Motor neuron (in vitro differentiated cells): ENCODE measurements at regions not wholly inside any gene's neighbourhood (a gene's known extent, or its start where the extent isn't known, plus 50 kb on each side); places are given as distances from the start of the nearest gene placed in this dataset.

ENCODE experiments used
- ATAC-seq, 8 experiments: fragments of 200-7000 bp; cut with Tn5 transposase; replicated peaks in 6 of 8; 2 replicates each; pipeline ENCODE4 v1.8.0; 2021; ENCODE audit warnings: mild to moderate bottlenecking in 8 of 8, moderate library complexity in 8 of 8
- H3K27ac ChIP-seq, 2 donors: fragments of 250-450 bp; sonication (Bioruptor Pico); 2 replicates each; pipeline ENCODE4 v1.9.0; 2021; ENCODE audit warnings: antibody characterized with exemption in 2 of 2, mild to moderate bottlenecking in 2 of 2, moderate library complexity in 1 of 2
- H3K4me1 ChIP-seq, 2 donors: fragments of 250-450 bp; sonication (Bioruptor Pico); replicated peaks in 1 of 2; 2 replicates each; pipeline ENCODE4 v1.6.1; 2021; ENCODE audit warnings: antibody characterized with exemption in 2 of 2, mild to moderate bottlenecking in 2 of 2, moderate library complexity in 1 of 2
- H3K4me3 ChIP-seq, 5 donors: fragments of 250-450 bp; sonication (Bioruptor Pico); 2 replicates each; pipeline ENCODE4 v1.9.0; 2021; ENCODE audit warnings: antibody characterized with exemption in 5 of 5, mild to moderate bottlenecking in 5 of 5, moderate library complexity in 4 of 5
- WGBS, 10 experiments: fragments of 450-650 bp; shearing (Covaris generic); methylation state at CpG; one replicate each; pipeline ENCODE4 v1.0.0; 2022; 5-methylcytosine and 5-hydroxymethylcytosine counted together
- in situ Hi-C, 9 experiments: fragments of 400-800 bp; cut with MboI; loops; one replicate each; pipeline ENCODE4 v1.15.0; 2021; ENCODE audit warnings: low sequenced_read_pairs in 9 of 9, low pct_unique_long_range_greater_than_20kb in 2 of 9; ENCODE audit not compliant: unreplicated experiment in 9 of 9

DNA sequence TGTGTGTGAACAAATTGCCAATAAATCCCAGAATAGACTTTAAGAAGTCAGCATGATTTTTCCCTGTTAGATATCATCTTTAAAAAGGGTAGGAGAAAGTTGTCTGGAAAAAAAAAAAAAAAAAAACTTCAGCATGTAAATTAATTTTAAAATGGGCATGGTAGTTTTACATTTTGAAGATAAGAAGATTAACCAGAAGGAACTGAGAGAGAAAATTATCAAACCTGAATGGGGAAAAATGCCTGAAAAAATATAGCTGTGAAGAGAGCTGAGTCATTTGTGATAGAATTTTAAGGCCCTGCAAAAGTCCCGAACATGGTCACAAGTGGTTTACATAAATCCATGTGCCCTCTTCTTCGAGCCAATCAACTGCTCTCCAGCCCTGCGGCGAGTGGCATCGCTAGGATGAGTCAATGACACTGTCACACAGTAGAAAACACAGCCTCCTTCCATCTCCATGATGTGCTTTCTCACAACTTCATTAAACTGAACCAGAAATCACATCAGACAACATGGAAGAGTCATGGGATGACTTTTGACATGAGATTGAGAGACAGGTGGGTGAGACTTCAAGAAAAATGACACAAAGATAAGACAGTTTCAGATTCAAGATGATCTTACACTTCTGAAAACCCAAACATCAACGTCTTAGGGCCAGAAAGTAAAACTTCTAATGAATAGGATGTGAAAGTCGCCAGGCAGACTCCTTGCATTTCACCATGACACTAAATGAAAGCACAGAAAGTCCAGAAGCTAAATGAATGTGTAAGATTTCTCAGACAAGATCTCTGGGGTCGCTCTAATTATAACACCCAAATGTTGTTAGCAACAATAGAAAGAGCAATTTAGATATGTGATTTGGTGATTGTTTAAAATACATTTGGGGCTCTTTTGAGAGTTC, 273.0 kb upstream of the ID2 start:
- ATAC-seq: no peak
- Histone ChIP-seq H3K4me3 (no peak overlapping the region), H3K4me1 (peaks cover 0 to 14% of the 10 kb centered on the region in 2 donors), H3K27ac (no peak overlapping the region)
- in situ Hi-C loops: no loop called here
- 35 to 89% (median 82%) methylated on average over 1 to 8 of the region's 8 CpGs for WGBS, 10 experiments

DNA sequence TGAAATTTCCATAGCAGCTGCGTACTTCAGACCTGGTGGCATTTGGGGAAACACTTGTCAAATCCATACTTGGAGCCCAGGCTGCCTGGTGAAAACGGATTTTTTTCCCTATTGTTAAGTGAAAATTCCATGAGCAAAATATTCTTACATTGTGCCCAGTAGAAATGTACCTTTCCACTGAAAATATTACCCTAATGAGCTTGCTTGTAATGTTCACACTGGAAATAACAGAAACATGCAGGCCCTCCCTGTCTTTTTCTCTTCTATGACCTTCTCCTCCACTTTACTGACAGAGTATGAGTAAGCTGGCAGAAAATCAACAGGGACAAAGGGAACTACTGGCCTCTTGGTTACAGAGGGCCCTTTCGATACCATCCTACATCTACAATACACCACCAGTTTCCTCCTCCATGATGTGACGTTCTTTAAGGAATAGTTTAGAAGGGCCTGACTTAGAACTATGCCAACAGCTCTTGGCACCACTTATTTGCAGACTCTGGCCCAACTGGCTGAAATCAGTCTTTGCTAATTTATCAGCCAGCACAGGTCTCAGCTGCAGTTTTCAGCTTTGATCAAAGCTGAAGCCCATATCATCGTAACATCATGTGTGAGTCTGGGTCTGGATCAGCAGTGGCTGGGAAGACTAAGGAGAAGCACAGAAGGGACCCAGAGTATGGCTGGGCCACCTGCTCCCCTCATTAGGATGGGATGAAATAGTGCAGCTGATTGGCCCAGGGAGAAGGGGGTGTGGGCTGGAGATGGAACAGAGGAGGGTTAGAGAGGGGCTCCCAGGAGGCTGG, 272.2 kb upstream of the ID2 start:
- Histone ChIP-seq H3K4me1 (peaks cover 0 to 14% of the 10 kb centered on the region in 2 donors), H3K4me3 (no peak overlapping the region), H3K27ac (no peak overlapping the region)
- WGBS, 10 experiments: 21 to 94% (median 73%) methylated on average over 2 to 4 of the region's 5 CpGs; no CpG with 5 or more reads in 2 of the 10 experiments
- in situ Hi-C loops: no loop called here
- peak in 1 of 8 experiments; percentile 41 for ATAC-seq

DNA sequence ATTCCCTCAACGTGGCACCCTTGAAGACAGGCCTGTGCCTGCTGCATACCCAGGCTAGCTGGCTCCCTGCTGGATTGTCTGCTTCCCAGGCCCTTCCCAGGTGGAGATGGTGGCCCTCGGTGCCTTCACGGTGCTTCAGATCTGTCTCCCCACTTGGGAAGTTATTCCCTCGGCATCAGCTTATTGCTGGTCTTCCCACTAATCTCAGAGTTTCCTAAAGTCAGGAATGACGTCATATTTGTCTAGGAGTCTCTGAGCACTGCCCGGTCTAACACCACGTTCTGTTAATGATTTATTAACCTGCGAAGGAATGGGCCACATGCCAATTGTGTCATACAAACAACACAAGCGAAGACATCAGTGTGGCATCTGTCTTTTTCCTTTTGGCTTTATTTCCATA, 269.8 kb upstream of the ID2 start:
- H3K27ac ChIP-seq: no peak overlapping the region
- in situ Hi-C loops: no loop called here
- H3K4me3 ChIP-seq: no peak overlapping the region

DNA sequence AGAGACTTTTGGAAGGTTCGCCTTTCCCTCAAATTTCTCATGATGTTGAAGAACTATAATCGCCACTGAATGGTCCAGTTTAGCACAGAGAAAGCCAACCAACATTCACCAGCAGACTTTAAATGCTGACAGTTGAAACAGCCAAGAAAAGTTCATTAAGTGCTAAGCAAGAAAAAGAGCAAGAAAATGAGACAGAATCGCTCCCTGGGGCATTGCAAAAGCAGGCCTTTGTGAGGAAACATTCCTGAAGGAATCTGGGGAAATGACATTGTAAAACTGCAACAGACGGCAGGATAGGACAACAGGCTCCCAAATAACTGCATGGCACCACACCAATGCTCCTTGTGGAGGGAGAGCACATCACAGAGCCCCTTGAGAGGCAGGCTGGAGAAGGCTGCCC, 269.3 kb upstream of the ID2 start:
- in situ Hi-C loops: no loop called here
- Histone ChIP-seq H3K4me1 (peaks cover 0 to 14% of the 10 kb centered on the region in 2 donors), H3K27ac (no peak overlapping the region), H3K4me3 (no peak overlapping the region)
- WGBS, 10 experiments: 0 to 89% (median 73%) methylated on average over 2 to 4 of the region's 4 CpGs; no CpG with 5 or more reads in 1 of the 10 experiments
- ATAC-seq: peak in 1 of 8 experiments; percentile 65

More for the DNA sequence above, 269.8 kb upstream of the ID2 start:
- WGBS, 10 experiments: 0 to 80% (median 50%) methylated on average over 1 to 9 of the region's 9 CpGs; no CpG with 5 or more reads in 2 of the 10 experiments
- peaks cover 0 to 14% of the 10 kb centered on the region in 2 donors for H3K4me1 ChIP-seq
- peak in 3 of 8 experiments; percentile 35 to 76 (median 36) for ATAC-seq

DNA sequence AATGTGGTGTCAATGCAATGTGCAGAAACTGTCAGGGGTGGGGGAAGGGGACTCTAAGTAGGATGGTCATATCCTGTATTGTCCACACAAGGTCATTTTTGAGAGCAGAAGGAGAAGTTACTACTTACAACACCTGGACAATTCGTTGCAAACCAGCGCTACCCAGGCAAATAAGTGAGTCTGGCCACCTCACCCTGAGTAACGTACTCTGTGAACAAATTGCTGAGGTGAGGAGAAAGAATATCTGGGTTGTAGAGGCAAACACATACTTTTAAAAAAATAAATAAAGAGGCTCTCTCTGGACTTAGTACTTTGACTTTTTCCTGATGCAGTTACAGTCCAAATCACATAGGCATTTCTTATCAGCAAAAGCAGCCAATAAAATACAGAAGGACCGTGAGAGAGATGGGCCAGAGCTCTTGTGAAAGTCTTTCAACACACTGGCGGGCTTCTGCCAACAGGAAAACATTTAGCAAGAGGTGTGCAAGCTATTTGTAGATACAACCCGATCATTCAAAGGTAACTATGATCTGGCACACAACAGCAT, 268.2 kb upstream of the ID2 start:
- no peak for ATAC-seq
- H3K4me1 ChIP-seq: peaks cover 0 to 14% of the 10 kb centered on the region in 2 donors
- in situ Hi-C loops: no loop called here
- H3K4me3 ChIP-seq: no peak overlapping the region
- H3K27ac ChIP-seq: no peak overlapping the region
- WGBS, 10 experiments: 60 to 95% (median 83%) methylated on average over 1 to 6 of the region's 6 CpGs; no CpG with 5 or more reads in 1 of the 10 experiments

DNA sequence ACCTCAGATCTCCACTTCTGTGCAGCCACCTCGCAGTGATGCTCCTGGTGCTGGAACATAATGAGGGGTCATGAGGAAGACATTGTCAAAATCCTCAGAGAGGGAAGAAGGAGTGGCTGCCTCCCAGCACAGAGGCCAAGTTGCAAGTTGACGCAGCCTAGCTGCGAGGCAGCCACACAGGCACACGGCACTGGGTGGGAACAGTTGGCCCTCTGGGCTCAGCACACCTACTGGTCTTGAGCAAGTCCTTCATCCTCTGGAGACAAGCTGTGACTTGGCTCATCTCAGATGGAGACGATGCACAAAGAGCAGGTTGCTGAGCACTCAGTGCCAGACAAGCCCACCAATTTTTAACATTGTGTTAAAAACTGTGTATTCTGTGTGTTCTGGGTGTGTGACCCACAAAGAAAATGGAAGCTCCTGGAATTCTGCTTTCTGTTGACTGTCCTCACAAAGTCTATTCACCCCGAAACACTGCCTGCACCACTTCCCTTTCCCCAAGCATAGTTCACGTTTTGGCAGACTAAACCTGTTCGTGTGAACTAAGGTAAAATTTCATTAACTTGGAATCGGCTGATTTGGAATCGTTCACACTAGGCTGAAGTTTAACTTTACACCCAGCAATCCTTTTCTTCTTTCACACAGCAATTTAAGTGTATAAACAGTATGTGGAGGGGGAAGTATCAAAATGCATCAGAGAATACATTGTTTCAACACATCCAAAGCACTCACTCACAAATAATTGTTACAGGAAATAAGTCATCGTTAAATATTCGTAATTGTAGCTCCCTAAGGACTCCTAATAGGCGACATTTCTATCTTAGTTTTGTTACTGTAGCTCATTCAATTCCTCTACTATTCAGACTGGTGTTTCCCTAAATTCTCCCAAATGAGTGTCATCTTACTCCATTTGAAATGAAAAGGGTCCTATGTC, 266.6 kb upstream of the ID2 start:
- Histone ChIP-seq H3K4me1 (peaks cover 0 to 7% of the 10 kb centered on the region in 2 donors), H3K27ac (no peak overlapping the region), H3K4me3 (no peak overlapping the region)
- WGBS, 10 experiments: 39 to 100% (median 93%) methylated on average over 2 to 11 of the region's 13 CpGs; no CpG with 5 or more reads in 1 of the 10 experiments
- in situ Hi-C loops: no loop called here
- no peak for ATAC-seq

DNA sequence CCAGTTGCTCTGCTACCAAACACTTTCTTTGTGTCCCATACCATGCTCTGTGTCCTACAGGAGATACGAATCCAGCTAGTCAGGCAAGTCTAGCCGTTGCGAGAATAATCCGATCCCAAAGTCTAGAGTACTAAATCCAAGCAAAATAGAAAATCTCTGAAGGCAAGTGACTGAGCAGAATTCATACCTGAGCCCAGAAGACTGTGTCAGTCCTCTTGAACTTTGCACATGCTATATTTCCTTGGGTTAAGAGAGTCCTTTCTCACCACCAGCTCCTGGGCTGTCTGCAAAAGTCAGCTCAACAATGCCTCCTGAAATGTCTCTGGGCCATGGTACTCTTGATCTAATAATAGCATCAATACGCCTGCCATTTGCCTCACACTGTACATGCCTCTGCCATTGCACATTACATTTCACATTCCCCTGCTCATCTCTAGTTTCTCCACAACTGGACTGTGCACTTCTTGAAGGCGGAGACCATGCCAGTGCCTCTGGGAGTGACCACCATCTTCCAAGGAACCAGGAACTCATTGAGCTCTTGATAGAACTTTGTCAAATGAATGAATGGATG, 265.8 kb upstream of the ID2 start:
- 57 to 100% (median 92%) methylated on average over 1 to 6 of the region's 6 CpGs; no CpG with 5 or more reads in 1 of the 10 experiments for WGBS, 10 experiments
- H3K4me1 ChIP-seq: peaks cover 0 to 7% of the 10 kb centered on the region in 2 donors
- no peak overlapping the region for H3K27ac ChIP-seq
- no peak overlapping the region for H3K4me3 ChIP-seq
- no peak for ATAC-seq
- in situ Hi-C loops: no loop called here

DNA sequence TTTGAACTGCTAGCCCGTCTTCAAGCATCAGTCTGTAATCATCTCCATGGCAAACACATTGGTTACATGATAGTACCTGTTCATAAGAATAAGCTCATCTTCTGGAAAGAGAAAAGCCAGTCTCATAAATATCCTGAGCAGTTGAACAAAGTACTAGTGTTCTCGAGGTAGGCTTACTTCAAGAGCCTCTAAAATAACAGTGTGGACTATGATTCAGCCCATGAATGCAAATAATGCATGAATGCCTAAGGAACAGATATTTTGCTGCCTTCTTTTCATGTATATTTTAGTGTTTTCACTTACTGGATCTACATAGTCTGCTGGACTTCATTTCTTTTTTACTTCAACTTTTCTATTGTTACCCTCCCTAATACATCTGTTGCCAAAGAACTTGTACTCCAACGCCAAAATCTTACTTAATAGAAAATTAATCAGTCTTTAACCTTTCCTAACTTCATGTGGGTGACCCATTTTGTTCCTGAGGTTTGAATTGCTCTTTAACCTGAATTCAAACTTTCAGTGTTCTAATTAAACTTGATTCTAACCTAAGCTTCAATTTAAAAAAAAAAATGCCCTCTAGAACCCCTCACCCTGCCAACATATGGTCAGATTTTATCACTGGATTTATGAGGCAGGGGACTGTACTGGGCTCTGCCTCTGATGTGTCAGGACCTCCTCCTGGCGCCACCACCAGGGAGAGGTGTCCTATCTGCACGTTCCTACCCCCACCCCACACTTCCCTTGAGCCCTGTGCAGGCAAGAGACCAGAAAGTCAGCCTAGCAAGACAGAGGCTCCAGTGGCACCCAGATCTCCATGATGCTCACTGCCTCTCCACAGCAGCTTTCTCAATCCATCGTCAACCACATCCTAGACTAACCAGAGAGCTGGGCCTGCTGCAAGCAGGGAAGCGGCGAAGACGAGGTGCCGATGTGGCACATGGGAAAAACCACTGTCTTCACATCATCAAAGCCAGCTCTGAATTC, 264.7 kb upstream of the ID2 start:
- peak in 2 of 8 experiments; percentile 75 to 85 for ATAC-seq
- Histone ChIP-seq H3K27ac (no peak overlapping the region), H3K4me3 (no peak overlapping the region), H3K4me1 (peaks cover 0 to 5% of the 10 kb centered on the region in 2 donors)
- in situ Hi-C loops: no loop called here
- 9 to 100% (median 76%) methylated on average over 1 to 9 of the region's 10 CpGs for WGBS, 10 experiments

DNA sequence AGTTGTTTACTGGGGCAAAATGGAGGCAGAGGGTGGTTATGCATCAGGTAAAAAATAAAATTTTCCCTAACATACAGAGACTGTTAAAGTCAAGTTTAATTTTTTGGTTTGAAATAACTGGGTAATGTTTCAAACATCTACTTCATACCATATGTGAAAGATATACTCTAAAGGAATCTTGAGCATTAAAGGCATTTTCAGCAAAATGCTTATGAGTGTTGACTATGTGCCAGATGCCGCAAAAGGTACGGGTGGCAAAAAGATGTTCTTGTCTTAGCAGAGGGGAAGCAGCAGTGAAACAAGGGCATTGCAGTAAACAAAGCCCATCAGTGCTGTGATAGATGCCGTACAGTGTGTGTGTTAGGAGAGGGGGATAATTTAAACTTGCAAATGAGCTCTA, 263.1 kb upstream of the ID2 start:
- no peak for ATAC-seq
- no peaks in the 10 kb centered on the region for H3K4me1 ChIP-seq
- H3K4me3 ChIP-seq: no peak overlapping the region
- WGBS, 10 experiments: 42 to 100% (median 93%) methylated on average over 1 to 3 of the region's 3 CpGs; no CpG with 5 or more reads in 3 of the 10 experiments
- H3K27ac ChIP-seq: no peak overlapping the region
- in situ Hi-C loops: no loop called here

DNA sequence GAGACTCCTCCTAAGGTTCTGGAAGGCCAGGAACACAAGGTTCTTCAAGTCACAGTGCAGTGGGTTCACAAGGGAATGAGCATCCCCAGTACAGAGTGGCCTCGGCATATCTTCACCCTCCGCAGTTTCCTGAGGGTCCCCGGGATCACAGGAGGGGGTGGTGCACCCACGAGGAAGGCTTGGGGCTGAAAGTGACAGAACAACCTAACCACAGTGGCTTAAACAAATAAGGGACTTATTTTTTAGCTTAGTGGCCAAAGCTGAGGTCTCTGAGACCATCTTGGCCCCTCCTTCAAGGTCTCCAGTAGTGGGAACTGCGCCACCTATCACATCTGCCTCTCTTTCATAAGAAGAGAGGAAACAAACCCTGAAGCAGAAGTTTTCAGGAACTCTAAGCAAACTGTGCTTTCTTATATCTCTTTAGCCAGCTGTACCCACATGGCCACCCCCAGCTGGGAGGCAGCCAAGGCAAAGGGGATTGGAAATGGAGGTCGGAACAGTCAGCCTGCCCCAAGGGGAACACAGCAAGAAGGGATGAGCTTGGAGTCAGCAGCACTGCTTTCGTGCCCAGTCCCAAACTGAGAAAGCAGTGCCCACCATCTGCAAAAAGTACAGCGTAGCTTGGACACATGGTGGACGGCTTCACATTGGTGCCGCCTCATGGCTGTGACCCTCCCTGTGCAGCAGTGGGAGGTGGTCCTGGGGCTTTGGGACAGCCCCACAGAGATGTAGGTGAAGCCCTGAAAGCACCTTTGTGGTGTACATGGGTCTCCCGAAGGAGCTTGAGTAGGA, 260.0 kb upstream of the ID2 start:
- Histone ChIP-seq H3K4me3 (no peak overlapping the region), H3K27ac (no peak overlapping the region), H3K4me1 (no peaks in the 10 kb centered on the region)
- ATAC-seq: no peak
- in situ Hi-C loops: no loop called here
- WGBS, 10 experiments: 50 to 92% (median 80%) methylated on average over 3 to 6 of the region's 11 CpGs; no CpG with 5 or more reads in 6 of the 10 experiments
